Activated CD4-positive, alpha-beta T cell treated with anti-CD3 and anti-CD28 coated beads, Interleukin-10, Interleukin-2, amounts not matched to agents 100 ng/mL and 50 ng/mL, durations not matched to agents 16 hours and 8 hours (primary cell): ENCODE measurements at regions not wholly inside any gene's neighbourhood (a gene's known extent, or its start where the extent isn't known, plus 50 kb on each side); places are given as distances from the start of the nearest gene placed in this dataset.

Experiments
- DNase-seq: peaks from one replicate; pipeline ENCODE4 v3.0.0-alpha.2; 2020

DNA sequence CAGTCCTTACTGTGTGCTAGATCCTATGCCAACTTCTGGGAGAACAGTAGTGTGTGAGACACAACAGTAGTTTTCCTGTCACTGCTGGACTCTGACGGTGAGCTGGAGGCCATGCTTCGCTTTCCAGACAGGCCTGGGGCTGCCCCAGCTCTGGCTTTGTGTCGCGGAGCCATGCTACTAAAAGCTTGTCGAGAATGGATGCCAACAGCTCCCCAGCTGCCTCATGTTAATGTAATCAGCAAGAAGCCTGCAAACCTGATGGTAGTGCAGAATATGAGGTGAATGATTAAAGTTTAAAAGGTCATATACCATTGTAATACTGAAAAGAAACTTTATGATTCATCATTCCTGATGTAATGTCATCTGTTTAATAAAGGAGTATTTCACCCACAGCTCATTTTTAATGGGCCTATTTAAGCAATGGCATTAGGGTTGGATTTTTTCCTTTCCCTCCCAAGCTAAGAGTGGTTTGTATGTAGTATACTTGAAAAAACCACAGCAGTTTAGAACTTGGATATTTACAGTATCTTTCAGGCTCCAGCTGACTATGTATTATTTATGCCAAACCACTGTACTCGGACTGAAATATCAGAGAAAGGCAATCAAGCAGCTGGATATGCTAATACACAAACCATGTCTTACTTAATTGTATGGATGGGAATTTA is 343.0 kb downstream of the NUF2 start:
- no peak for DNase-seq

- DNase-seq, result no peak
Observed at GRCh38 chr1:163668472-163668871, 346.7 kb downstream of the NUF2 start.

- DNase-seq, result no peak
Observed at GRCh38 chr1:163670989-163671757, 349.4 kb downstream of the NUF2 start.

DNA sequence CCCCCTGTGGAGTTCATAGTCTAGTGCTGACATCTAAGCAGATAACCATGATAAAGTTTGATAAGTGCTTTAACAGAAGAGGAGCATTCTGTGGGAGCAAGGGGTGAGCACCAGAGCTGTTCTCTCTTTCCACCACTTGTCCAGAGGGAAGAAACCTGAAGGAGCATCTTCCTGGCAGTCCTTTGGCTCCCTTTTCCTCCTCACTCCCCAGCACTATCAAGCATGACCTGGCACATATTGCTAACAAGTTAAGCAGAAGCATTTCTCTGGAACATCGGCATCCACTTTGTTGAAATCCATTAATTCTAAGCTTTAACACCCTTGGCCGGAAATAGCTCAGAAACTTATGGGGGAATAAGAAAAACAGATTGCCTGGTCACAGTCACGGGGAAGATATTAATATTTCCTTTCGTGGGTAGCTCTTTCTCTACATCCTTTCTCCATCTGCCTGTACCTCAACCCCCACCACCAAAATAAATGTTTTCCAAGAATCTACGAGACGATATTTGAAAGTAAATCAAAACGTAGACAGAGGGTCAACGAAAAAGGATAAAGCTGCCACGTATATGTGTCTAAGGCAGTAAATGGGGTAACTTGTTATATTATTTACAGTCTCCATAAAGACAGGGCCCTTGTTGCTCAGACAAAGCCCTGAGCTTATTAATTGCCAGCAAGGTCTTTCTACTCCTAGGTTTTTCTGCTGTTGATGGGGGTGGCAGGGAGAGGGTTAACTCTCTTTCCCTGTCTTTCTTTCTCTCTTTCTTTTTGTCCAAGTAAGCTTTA is 351.4 kb downstream of the NUF2 start:
- DNase-seq, result no peak

GRCh38 chr1:163673759-163674151 is 352.0 kb downstream of the NUF2 start:
- DNase-seq, result no peak

DNA sequence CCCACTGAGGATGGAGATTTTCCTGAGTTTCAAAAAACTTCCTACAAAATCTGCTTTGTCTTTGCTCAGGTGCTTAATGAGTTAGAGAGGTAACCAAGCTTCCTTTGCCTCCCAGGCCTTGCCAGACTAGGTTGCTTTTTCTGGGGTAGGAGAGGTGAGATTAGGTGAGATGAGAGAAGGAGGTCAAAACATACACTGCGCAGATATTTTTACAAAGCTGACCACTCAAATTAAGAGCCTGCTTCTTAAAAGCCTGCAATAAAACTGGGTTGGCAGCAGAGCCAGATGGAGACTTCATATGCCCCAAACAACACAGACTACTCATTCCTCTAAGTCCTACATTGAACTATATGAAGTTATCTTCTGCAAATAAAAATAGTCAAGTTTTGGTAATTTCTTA is 352.5 kb downstream of the NUF2 start:
- DNase-seq, result no peak

DNA sequence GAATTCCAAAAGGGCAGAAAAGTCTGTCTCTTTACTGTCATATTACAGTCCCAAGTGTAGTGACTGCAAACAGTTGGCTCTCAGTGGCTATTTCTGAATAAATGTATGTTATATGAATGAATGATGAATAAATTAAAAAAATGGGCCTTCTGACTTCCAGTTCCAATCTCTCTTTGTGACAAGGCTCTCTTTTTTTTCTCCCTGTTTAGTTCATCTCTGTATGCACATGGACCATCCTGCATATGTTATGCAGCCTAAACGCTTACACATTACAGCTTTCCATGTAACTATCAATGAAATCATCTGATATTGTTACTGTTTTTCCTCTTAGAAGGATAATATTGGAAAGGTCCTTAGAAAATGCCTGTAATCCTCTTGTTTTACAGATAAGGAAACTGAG is 363.0 kb downstream of the NUF2 start:
- no peak for DNase-seq

GRCh38 chr1:163692266-163692665 is 370.5 kb downstream of the NUF2 start:
- no peak for DNase-seq

DNA sequence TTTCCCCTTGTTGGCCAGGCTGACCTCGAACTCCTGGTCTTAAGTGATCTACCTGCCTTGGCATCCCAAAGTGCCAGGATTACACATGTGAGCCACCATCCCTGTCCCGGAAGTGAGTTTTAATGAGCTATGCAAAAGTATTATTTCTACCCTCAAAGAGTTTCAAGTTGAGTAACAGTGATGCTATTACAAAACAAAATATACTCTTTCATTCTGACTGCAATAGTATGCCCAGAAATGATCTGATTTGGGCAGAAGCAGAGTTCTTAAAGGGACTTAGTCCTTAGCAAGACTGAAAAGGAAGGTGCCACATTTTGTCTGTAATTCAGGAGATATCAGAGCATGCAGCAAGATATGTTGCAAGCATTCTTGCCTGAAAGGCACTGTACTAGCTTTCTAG is 375.4 kb downstream of the NUF2 start:
- peak; percentile 79 for DNase-seq

DNA sequence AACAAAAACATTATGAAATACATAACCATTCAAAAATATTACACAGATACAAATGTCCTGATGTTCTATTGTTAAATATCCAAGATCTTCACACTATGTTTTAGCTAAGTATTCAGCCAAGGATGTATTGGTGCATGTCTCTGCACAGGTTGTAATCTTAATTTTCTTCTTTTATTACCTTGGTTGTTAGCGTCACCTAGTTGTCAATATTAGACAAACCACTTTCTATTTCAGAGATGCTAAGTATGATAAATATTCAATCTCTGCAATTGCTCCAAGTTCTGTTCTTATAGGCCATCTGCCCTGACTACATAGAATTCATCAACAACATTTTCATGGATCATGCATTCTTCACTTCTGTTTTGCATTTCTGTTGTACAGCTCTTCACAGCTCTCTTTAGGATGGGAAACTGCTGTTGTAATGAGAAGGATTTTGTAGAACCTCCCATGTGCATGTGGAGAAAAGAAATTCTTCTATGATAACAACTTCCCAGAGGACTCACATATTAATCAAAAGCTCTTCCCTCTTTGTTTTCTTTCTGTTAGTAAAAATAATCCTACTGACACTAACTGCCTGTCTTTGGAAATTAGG is 380.1 kb downstream of the NUF2 start:
- no peak for DNase-seq

DNA sequence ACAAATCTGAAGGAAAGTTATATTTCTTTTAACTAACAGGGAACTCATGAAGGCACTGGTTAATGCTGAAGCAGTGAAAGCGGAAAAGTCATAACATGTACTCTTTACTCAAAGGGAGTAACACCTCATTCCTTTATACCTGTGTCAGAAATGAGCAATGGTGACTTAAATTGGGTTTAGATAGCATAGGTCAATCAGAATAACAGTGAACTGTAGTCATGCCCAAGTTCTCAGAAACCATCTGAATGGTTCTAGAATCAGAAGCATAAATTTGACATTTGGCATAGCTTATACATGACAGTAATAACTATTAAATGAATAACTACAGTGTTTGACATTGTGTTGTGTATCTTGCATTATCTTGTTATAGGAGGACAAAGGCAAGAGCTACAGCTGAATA is 382.0 kb downstream of the NUF2 start:
- no peak for DNase-seq

- DNase-seq, result no peak
Observed at GRCh38 chr1:163706915-163707314, 385.2 kb downstream of the NUF2 start.

- no peak for DNase-seq
Observed at GRCh38 chr1:163709636-163710035, 387.9 kb downstream of the NUF2 start.

DNA sequence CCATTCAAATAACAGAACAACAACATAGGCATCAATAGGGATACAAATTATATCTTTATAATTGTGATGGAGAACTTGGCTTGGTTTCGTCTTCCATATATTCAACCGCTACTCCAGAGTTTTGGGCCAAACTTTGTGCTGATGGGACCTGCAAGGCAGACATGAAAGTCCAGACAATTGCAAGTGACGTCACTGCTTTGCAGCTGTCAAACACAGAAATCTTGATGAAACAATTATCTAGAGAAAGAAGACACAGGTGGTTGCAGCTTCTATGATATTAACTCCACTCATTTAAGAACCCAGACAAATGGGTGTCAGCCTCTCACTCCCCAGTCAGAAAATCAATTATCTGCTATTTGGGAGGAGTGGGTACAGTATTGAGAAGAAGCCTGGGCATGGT is 390.6 kb downstream of the NUF2 start:
- no peak for DNase-seq

GRCh38 chr1:163720294-163720693 is 398.5 kb downstream of the NUF2 start:
- DNase-seq, result no peak

DNA sequence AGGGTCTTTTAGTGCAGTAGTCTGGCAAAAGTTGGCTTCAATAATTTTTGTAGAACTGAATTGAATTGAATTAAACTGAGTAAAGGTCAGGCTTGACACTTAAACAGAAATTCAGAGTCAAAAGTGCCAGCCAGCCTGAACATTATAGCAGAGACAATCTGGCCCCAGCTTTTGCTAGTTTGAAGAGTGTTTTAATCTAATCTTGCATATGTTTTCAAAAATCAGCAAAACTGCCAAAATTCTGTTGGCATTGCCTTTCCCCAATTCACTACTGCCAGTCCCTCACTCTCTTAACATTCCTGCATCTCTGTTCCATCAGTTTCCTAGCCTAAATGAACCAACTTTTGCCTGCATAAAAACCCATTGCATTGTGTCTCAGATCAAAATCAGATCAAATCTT is 403.8 kb downstream of the NUF2 start:
- no peak for DNase-seq

- DNase-seq, result no peak
Observed at GRCh38 chr1:163730411-163730821, 408.7 kb downstream of the NUF2 start.

GRCh38 chr1:163737261-163737660 is 415.5 kb downstream of the NUF2 start:
- DNase-seq, result no peak

DNA sequence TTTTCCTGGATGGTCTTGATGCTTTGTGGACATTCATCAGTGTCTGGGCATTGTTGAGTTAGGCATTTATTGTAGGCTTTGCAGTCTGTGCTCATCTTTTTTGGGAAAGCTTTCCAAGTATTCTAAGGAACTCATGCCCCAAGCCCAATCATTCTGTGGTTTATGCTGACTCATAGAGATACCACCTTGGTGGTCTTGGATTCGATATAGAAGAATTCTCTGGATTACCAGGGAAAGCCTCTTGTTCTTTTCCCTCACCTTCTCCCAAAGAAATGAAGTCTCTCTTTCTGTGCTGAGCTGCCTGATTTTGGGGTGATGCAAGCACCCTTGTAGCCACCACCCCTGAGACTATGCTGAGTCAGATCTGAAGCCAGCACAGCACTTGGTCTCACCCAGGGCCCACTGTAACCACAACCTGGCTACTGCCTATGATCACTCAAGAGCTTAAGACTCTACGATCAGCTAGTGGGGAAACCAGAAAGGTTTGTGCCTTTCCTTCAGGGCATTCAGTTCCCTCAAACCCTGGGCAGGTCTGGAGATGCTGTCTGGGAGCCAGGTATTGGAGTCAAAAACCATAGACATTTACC is 422.6 kb downstream of the NUF2 start:
- peak; percentile 17 for DNase-seq

GRCh38 chr1:163745204-163745603 is 423.4 kb downstream of the NUF2 start:
- DNase-seq, result no peak

GRCh38 chr1:163747261-163747660 is 425.5 kb downstream of the NUF2 start:
- DNase-seq, result no peak

- no peak for DNase-seq
Observed at GRCh38 chr1:163747855-163748254, 426.1 kb downstream of the NUF2 start.
